SK-N-SH treated with all-trans-retinoic acid at 6 μM for 48 hours (cell line): ENCODE measurements at regions not wholly inside any gene's neighbourhood (a gene's known extent, or its start where the extent isn't known, plus 50 kb on each side); places are given as distances from the start of the nearest gene placed in this dataset.

Experiments used
- ATAC-seq: fragments of 200-7000 bp; cut with Tn5 transposase; 3 replicates; pipeline ENCODE4 v1.9.1; 2020; ENCODE audit warnings: mild to moderate bottlenecking, moderate library complexity
- ARNTL ChIP-seq: fragments of 450-650 bp; formaldehyde crosslinking; IDR thresholded peaks from 2 replicates; pipeline ENCODE4 v1.5.0; 2020; ENCODE audit warnings: low read depth, mild to moderate bottlenecking, moderate library complexity, borderline replicate concordance
- BACH2 ChIP-seq: fragments of 250-450 bp; sonication (Bioruptor Pico); IDR thresholded peaks from 2 replicates; pipeline ENCODE4 v1.9.0; 2021; ENCODE audit warnings: mild to moderate bottlenecking, borderline replicate concordance
- CREB5 ChIP-seq: fragments of 250-450 bp; sonication (Bioruptor Pico); IDR thresholded peaks from 2 replicates; pipeline ENCODE4 v1.5.1; 2020; ENCODE audit warnings: low read depth, mild to moderate bottlenecking, moderate library complexity
- CSDC2 ChIP-seq: fragments of 250-450 bp; sonication (Bioruptor Pico); IDR thresholded peaks from 2 replicates; pipeline ENCODE4 v1.5.0; 2020; ENCODE audit warnings: mild to moderate bottlenecking, moderate library complexity
- ESRRG ChIP-seq: fragments of 250-450 bp; sonication (Bioruptor Pico); IDR thresholded peaks from 2 replicates; pipeline ENCODE4 v1.6.1; 2021; ENCODE audit warnings: mild to moderate bottlenecking
- GLIS3 ChIP-seq: fragments of 250-450 bp; sonication (Bioruptor Pico); IDR thresholded peaks from 2 replicates; pipeline ENCODE4 v1.5.0; 2020; ENCODE audit warnings: mild to moderate bottlenecking, moderate library complexity
- ISL1 ChIP-seq: fragments of 250-450 bp; sonication (Bioruptor Pico); IDR thresholded peaks from 2 replicates; pipeline ENCODE4 v2.1.2; 2022; ENCODE audit warnings: mild to moderate bottlenecking, moderate library complexity
- OSR1 ChIP-seq: fragments of 250-450 bp; sonication (Bioruptor Pico); IDR thresholded peaks from 2 replicates; pipeline ENCODE4 v1.8.0; 2022; ENCODE audit warnings: moderate library complexity, mild to moderate bottlenecking, inconsistent platforms
- PPARA ChIP-seq: fragments of 250-450 bp; sonication (Bioruptor Pico); IDR thresholded peaks from 2 replicates; pipeline ENCODE4 v1.5.0; 2020; ENCODE audit warnings: mild to moderate bottlenecking, borderline replicate concordance
- RARB ChIP-seq: fragments of 250-450 bp; sonication (Bioruptor Pico); IDR thresholded peaks from 2 replicates; pipeline ENCODE4 v1.8.0; 2021; ENCODE audit warnings: mild to moderate bottlenecking, moderate library complexity
- SNAI2 ChIP-seq: fragments of 250-450 bp; sonication (Bioruptor Pico); IDR thresholded peaks from 2 replicates; pipeline ENCODE4 v1.5.0; 2020; ENCODE audit warnings: mild to moderate bottlenecking, moderate library complexity
- TCF4 ChIP-seq: fragments of 250-450 bp; sonication (Bioruptor Pico); IDR thresholded peaks from 2 replicates; pipeline ENCODE4 v1.8.0; 2021; ENCODE audit warnings: mild to moderate bottlenecking, moderate library complexity, borderline replicate concordance
- TOX ChIP-seq: fragments of 250-450 bp; sonication (Bioruptor Pico); IDR thresholded peaks from 2 replicates; pipeline ENCODE4 v1.8.0; 2021; ENCODE audit warnings: mild to moderate bottlenecking, moderate library complexity, borderline replicate concordance
- ZC3H10 ChIP-seq: fragments of 250-450 bp; sonication (Bioruptor Pico); IDR thresholded peaks from 2 replicates; pipeline ENCODE4 v1.5.1; 2021; ENCODE audit warnings: mild to moderate bottlenecking, moderate library complexity
- ZFP3 ChIP-seq: fragments of 250-450 bp; sonication (Bioruptor Pico); IDR thresholded peaks from 2 replicates; pipeline ENCODE4 v1.5.0; 2020; ENCODE audit warnings: mild to moderate bottlenecking, moderate library complexity
- ZFP30 ChIP-seq: fragments of 450-650 bp; formaldehyde crosslinking; IDR thresholded peaks from 2 replicates; pipeline ENCODE4 v1.5.0; 2022; ENCODE audit warnings: mild to moderate bottlenecking, moderate library complexity
- ZNF565 ChIP-seq: fragments of 450-650 bp; formaldehyde crosslinking; conservative IDR thresholded peaks from 2 replicates; pipeline ENCODE4 v1.5.0; 2020; ENCODE audit warnings: low read depth, mild to moderate bottlenecking, moderate library complexity
- ZNF8 ChIP-seq: fragments of 450-650 bp; formaldehyde crosslinking; IDR thresholded peaks from 2 replicates; pipeline ENCODE4 v1.5.0; 2020; ENCODE audit warnings: mild to moderate bottlenecking, moderate library complexity
- TF ChIP-seq, protein P1 (sequence below): fragments of 250-450 bp; sonication (Bioruptor Pico); IDR thresholded peaks from 2 replicates; pipeline ENCODE4 v1.8.0; 2020; ENCODE audit warnings: mild to moderate bottlenecking, moderate library complexity, borderline replicate concordance
- TF ChIP-seq, protein P2 (sequence below): fragments of 250-450 bp; sonication (Bioruptor Pico); IDR thresholded peaks from 2 replicates; pipeline ENCODE4 v1.5.0; 2020; ENCODE audit warnings: mild to moderate bottlenecking, moderate library complexity
- TF ChIP-seq, protein P3 (sequence below): fragments of 250-450 bp; sonication (Bioruptor Pico); IDR thresholded peaks from 2 replicates; pipeline ENCODE4 v1.8.0; 2021; ENCODE audit warnings: low read depth, mild to moderate bottlenecking, moderate library complexity, borderline replicate concordance
- TF ChIP-seq, protein P4 (sequence below): fragments of 250-450 bp; sonication (Bioruptor Pico); IDR thresholded peaks from 2 replicates; pipeline ENCODE4 v1.5.1; 2021; ENCODE audit warnings: mild to moderate bottlenecking, moderate library complexity

GRCh38 chr2:198702796-198703195 is 754.9 kb downstream of the SATB2 start:
- TF ChIP-seq ZC3H10 (CRISPR knock-in tag) = no peak
- TF ChIP-seq ISL1 (CRISPR knock-in tag) = no peak
- no peak for TF ChIP-seq ZNF565 (CRISPR knock-in tag)
- TF ChIP-seq CSDC2 (CRISPR knock-in tag) = no peak
- TF ChIP-seq GLIS3 (CRISPR knock-in tag) = no peak
- no peak for TF ChIP-seq OSR1 (CRISPR knock-in tag)
- no peak for TF ChIP-seq ESRRG
- no peak for TF ChIP-seq ZFP3
- no peak for TF ChIP-seq TOX
- TF ChIP-seq BACH2 (CRISPR knock-in tag) = no peak
- no peak for TF ChIP-seq RARB
- TF ChIP-seq, protein P1, sequence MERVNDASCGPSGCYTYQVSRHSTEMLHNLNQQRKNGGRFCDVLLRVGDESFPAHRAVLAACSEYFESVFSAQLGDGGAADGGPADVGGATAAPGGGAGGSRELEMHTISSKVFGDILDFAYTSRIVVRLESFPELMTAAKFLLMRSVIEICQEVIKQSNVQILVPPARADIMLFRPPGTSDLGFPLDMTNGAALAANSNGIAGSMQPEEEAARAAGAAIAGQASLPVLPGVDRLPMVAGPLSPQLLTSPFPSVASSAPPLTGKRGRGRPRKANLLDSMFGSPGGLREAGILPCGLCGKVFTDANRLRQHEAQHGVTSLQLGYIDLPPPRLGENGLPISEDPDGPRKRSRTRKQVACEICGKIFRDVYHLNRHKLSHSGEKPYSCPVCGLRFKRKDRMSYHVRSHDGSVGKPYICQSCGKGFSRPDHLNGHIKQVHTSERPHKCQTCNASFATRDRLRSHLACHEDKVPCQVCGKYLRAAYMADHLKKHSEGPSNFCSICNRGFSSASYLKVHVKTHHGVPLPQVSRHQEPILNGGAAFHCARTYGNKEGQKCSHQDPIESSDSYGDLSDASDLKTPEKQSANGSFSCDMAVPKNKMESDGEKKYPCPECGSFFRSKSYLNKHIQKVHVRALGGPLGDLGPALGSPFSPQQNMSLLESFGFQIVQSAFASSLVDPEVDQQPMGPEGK (CRISPR knock-in tag) = no peak
- TF ChIP-seq, protein P2, sequence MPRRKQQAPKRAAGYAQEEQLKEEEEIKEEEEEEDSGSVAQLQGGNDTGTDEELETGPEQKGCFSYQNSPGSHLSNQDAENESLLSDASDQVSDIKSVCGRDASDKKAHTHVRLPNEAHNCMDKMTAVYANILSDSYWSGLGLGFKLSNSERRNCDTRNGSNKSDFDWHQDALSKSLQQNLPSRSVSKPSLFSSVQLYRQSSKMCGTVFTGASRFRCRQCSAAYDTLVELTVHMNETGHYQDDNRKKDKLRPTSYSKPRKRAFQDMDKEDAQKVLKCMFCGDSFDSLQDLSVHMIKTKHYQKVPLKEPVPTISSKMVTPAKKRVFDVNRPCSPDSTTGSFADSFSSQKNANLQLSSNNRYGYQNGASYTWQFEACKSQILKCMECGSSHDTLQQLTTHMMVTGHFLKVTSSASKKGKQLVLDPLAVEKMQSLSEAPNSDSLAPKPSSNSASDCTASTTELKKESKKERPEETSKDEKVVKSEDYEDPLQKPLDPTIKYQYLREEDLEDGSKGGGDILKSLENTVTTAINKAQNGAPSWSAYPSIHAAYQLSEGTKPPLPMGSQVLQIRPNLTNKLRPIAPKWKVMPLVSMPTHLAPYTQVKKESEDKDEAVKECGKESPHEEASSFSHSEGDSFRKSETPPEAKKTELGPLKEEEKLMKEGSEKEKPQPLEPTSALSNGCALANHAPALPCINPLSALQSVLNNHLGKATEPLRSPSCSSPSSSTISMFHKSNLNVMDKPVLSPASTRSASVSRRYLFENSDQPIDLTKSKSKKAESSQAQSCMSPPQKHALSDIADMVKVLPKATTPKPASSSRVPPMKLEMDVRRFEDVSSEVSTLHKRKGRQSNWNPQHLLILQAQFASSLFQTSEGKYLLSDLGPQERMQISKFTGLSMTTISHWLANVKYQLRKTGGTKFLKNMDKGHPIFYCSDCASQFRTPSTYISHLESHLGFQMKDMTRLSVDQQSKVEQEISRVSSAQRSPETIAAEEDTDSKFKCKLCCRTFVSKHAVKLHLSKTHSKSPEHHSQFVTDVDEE (CRISPR knock-in tag) = no peak
- no peak for TF ChIP-seq ARNTL (CRISPR knock-in tag)
- no peak for TF ChIP-seq TCF4 (CRISPR knock-in tag)
- TF ChIP-seq, protein P3, sequence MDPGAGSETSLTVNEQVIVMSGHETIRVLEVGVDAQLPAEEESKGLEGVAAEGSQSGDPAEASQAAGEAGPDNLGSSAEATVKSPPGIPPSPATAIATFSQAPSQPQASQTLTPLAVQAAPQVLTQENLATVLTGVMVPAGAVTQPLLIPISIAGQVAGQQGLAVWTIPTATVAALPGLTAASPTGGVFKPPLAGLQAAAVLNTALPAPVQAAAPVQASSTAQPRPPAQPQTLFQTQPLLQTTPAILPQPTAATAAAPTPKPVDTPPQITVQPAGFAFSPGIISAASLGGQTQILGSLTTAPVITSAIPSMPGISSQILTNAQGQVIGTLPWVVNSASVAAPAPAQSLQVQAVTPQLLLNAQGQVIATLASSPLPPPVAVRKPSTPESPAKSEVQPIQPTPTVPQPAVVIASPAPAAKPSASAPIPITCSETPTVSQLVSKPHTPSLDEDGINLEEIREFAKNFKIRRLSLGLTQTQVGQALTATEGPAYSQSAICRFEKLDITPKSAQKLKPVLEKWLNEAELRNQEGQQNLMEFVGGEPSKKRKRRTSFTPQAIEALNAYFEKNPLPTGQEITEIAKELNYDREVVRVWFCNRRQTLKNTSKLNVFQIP (CRISPR knock-in tag) = no peak
- no peak for TF ChIP-seq ZNF8
- no peak for TF ChIP-seq SNAI2 (CRISPR knock-in tag)
- no peak for ATAC-seq

- TF ChIP-seq, protein P3 (CRISPR knock-in tag) = no peak
- no peak for TF ChIP-seq ZFP30
- no peak for TF ChIP-seq ARNTL (CRISPR knock-in tag)
- TF ChIP-seq, protein P4, sequence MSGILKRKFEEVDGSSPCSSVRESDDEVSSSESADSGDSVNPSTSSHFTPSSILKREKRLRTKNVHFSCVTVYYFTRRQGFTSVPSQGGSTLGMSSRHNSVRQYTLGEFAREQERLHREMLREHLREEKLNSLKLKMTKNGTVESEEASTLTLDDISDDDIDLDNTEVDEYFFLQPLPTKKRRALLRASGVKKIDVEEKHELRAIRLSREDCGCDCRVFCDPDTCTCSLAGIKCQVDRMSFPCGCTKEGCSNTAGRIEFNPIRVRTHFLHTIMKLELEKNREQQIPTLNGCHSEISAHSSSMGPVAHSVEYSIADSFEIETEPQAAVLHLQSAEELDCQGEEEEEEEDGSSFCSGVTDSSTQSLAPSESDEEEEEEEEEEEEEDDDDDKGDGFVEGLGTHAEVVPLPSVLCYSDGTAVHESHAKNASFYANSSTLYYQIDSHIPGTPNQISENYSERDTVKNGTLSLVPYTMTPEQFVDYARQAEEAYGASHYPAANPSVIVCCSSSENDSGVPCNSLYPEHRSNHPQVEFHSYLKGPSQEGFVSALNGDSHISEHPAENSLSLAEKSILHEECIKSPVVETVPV (CRISPR knock-in tag) = no peak
- TF ChIP-seq TOX = no peak
- TF ChIP-seq PPARA (CRISPR knock-in tag) = no peak
- no peak for ATAC-seq
Observed at GRCh38 chr2:198701481-198701880, 756.3 kb downstream of the SATB2 start.

- no peak for ATAC-seq
- TF ChIP-seq CREB5 (CRISPR knock-in tag) = no peak
- TF ChIP-seq ZFP30 = no peak
- TF ChIP-seq, protein P4 (CRISPR knock-in tag) = no peak
- TF ChIP-seq, all 23 proteins: peak for 0
Observed at GRCh38 chr2:198700319-198700718, 757.4 kb downstream of the SATB2 start.
